ENCODE measurements at regions not wholly inside any gene's neighbourhood (a gene's known extent, or its start where the extent isn't known, plus 50 kb on each side); places are given as distances from the start of the nearest gene placed in this dataset.

- Histone ChIP-seq H2AK5ac (ENCODE audit: low read length) (no peak overlapping the region), H3K18ac (ENCODE audit: low read length) (no peak overlapping the region), H2BK12ac (ENCODE audit: low read length) (no peak overlapping the region), H3K9me3 (ENCODE audit: insufficient read depth, low read depth, low read length) (no peaks in the 10 kb centered on the region), H3K4ac (ENCODE audit: low read depth, low read length) (no peak overlapping the region), H4K91ac (ENCODE audit: low read depth, low read length) (no peak overlapping the region), H2BK5ac (ENCODE audit: low read depth, low read length, poor library complexity) (no peak overlapping the region), H4K12ac (ENCODE audit: low read depth, low read length) (no peak overlapping the region), H3K14ac (ENCODE audit: low read length) (no peak overlapping the region), H3K79me2 (ENCODE audit: control insufficient read depth, insufficient read depth, low read length, poor library complexity) (no peaks in the 10 kb centered on the region), H3K4me3 (ENCODE audit: low read depth, low read length) (no peak overlapping the region), H3K23ac (ENCODE audit: low read length) (no peak overlapping the region), H3K9ac (ENCODE audit: low read length) (no peak overlapping the region), H3K4me1 (ENCODE audit: control insufficient read depth in 1 of 2, insufficient read depth in 2 of 2, low read length in 2 of 2) (no peaks in the 10 kb centered on the region), H3K27ac (ENCODE audit: low read depth, low read length) (no peak overlapping the region), H3K79me1 (ENCODE audit: low read length) (no peaks in the 10 kb centered on the region), H3K4me2 (ENCODE audit: low read length) (no peak overlapping the region), H3K36me3 (ENCODE audit: control insufficient read depth in 1 of 2, insufficient read depth in 2 of 2, low read length in 2 of 2) (no peaks in the 10 kb centered on the region), H2BK120ac (ENCODE audit: insufficient read depth, low read length, poor library complexity) (no peak overlapping the region), H3K27me3 (ENCODE audit: insufficient read depth, low read length) (no peaks in the 10 kb centered on the region), H2AFZ (ENCODE audit: insufficient read depth, low read length, poor library complexity) (no peak overlapping the region), H4K8ac (ENCODE audit: low read depth, low read length) (no peak overlapping the region)
- WGBS (ENCODE audit: extremely low coverage, insufficient coverage, insufficient read length) = no CpG with 5 or more reads among the region's 1 CpG
- peak; percentile 3 to 36 for DNase-seq
Observed at GRCh38 chr7:20466543-20467021, 135.9 kb downstream of the ITGB8 start.

GRCh38 chr7:20470082-20470481, 139.4 kb downstream of the ITGB8 start:
- no peak overlapping the region for H2AK5ac ChIP-seq (ENCODE audit: low read length)
- no peaks in the 10 kb centered on the region for H3K9me3 ChIP-seq (ENCODE audit: insufficient read depth, low read depth, low read length)
- H3K36me3 ChIP-seq (ENCODE audit: control insufficient read depth in 1 of 2, insufficient read depth in 2 of 2, low read length in 2 of 2) = no peaks in the 10 kb centered on the region
- H3K4me2 ChIP-seq (ENCODE audit: low read length) = no peak overlapping the region
- H3K27me3 ChIP-seq (ENCODE audit: insufficient read depth, low read length) = no peaks in the 10 kb centered on the region
- H3K4me3 ChIP-seq (ENCODE audit: low read depth, low read length) = no peak overlapping the region
- H3K4ac ChIP-seq (ENCODE audit: low read depth, low read length) = no peak overlapping the region
- H4K91ac ChIP-seq (ENCODE audit: low read depth, low read length) = no peak overlapping the region
- H2AFZ ChIP-seq (ENCODE audit: insufficient read depth, low read length, poor library complexity) = no peak overlapping the region
- H4K8ac ChIP-seq (ENCODE audit: low read depth, low read length) = no peak overlapping the region
- H3K9ac ChIP-seq (ENCODE audit: low read length) = no peak overlapping the region
- no peaks in the 10 kb centered on the region for H3K79me2 ChIP-seq (ENCODE audit: control insufficient read depth, insufficient read depth, low read length, poor library complexity)
- H3K23ac ChIP-seq (ENCODE audit: low read length) = no peak overlapping the region
- no peak overlapping the region for H2BK5ac ChIP-seq (ENCODE audit: low read depth, low read length, poor library complexity)
- no peak overlapping the region for H3K14ac ChIP-seq (ENCODE audit: low read length)
- no peak overlapping the region for H2BK120ac ChIP-seq (ENCODE audit: insufficient read depth, low read length, poor library complexity)
- H3K18ac ChIP-seq (ENCODE audit: low read length) = no peak overlapping the region
- H3K4me1 ChIP-seq (ENCODE audit: control insufficient read depth in 1 of 2, insufficient read depth in 2 of 2, low read length in 2 of 2) = no peaks in the 10 kb centered on the region
- H3K27ac ChIP-seq (ENCODE audit: low read depth, low read length) = no peak overlapping the region
- no peak overlapping the region for H4K12ac ChIP-seq (ENCODE audit: low read depth, low read length)
- H3K79me1 ChIP-seq (ENCODE audit: low read length) = no peaks in the 10 kb centered on the region
- WGBS (ENCODE audit: extremely low coverage, insufficient coverage, insufficient read length) = no CpG with 5 or more reads among the region's 1 CpG
- DNase-seq = no peak
- H2BK12ac ChIP-seq (ENCODE audit: low read length) = no peak overlapping the region

- Histone ChIP-seq H3K79me1 (ENCODE audit: low read length) (no peaks in the 10 kb centered on the region), H3K4me3 (ENCODE audit: low read depth, low read length) (no peak overlapping the region), H3K18ac (ENCODE audit: low read length) (no peak overlapping the region), H3K36me3 (ENCODE audit: control insufficient read depth in 1 of 2, insufficient read depth in 2 of 2, low read length in 2 of 2) (no peaks in the 10 kb centered on the region), H4K8ac (ENCODE audit: low read depth, low read length) (no peak overlapping the region), H2AFZ (ENCODE audit: insufficient read depth, low read length, poor library complexity) (no peak overlapping the region), H2BK120ac (ENCODE audit: insufficient read depth, low read length, poor library complexity) (no peak overlapping the region), H2BK5ac (ENCODE audit: low read depth, low read length, poor library complexity) (no peak overlapping the region), H3K14ac (ENCODE audit: low read length) (no peak overlapping the region), H3K9ac (ENCODE audit: low read length) (no peak overlapping the region), H3K27me3 (ENCODE audit: insufficient read depth, low read length) (no peaks in the 10 kb centered on the region), H3K9me3 (ENCODE audit: insufficient read depth, low read depth, low read length) (no peaks in the 10 kb centered on the region), H2BK12ac (ENCODE audit: low read length) (no peak overlapping the region), H2AK5ac (ENCODE audit: low read length) (no peak overlapping the region), H3K4me2 (ENCODE audit: low read length) (no peak overlapping the region), H3K23ac (ENCODE audit: low read length) (no peak overlapping the region), H4K12ac (ENCODE audit: low read depth, low read length) (no peak overlapping the region), H4K91ac (ENCODE audit: low read depth, low read length) (no peak overlapping the region), H3K4me1 (ENCODE audit: control insufficient read depth in 1 of 2, insufficient read depth in 2 of 2, low read length in 2 of 2) (no peaks in the 10 kb centered on the region), H3K79me2 (ENCODE audit: control insufficient read depth, insufficient read depth, low read length, poor library complexity) (no peaks in the 10 kb centered on the region), H3K4ac (ENCODE audit: low read depth, low read length) (no peak overlapping the region), H3K27ac (ENCODE audit: low read depth, low read length) (no peak overlapping the region)
- no peak for DNase-seq
- no CpG with 5 or more reads among the region's 1 CpG for WGBS (ENCODE audit: extremely low coverage, insufficient coverage, insufficient read length)
Observed at GRCh38 chr7:20470726-20471125, 140.0 kb downstream of the ITGB8 start.

GRCh38 chr7:20474249-20474648, 141.2 kb upstream of the ABCB5 start:
- Histone ChIP-seq H2BK12ac (ENCODE audit: low read length) (no peak overlapping the region), H3K9me3 (ENCODE audit: insufficient read depth, low read depth, low read length) (no peaks in the 10 kb centered on the region), H4K91ac (ENCODE audit: low read depth, low read length) (no peak overlapping the region), H3K23ac (ENCODE audit: low read length) (no peak overlapping the region), H3K79me1 (ENCODE audit: low read length) (no peaks in the 10 kb centered on the region), H4K12ac (ENCODE audit: low read depth, low read length) (no peak overlapping the region), H2BK120ac (ENCODE audit: insufficient read depth, low read length, poor library complexity) (no peak overlapping the region), H3K14ac (ENCODE audit: low read length) (no peak overlapping the region), H3K4me3 (ENCODE audit: low read depth, low read length) (no peak overlapping the region), H3K4me1 (ENCODE audit: control insufficient read depth in 1 of 2, insufficient read depth in 2 of 2, low read length in 2 of 2) (no peaks in the 10 kb centered on the region), H3K79me2 (ENCODE audit: control insufficient read depth, insufficient read depth, low read length, poor library complexity) (no peaks in the 10 kb centered on the region), H2BK5ac (ENCODE audit: low read depth, low read length, poor library complexity) (no peak overlapping the region), H3K4ac (ENCODE audit: low read depth, low read length) (no peak overlapping the region), H3K18ac (ENCODE audit: low read length) (no peak overlapping the region), H4K8ac (ENCODE audit: low read depth, low read length) (no peak overlapping the region), H2AK5ac (ENCODE audit: low read length) (no peak overlapping the region), H3K9ac (ENCODE audit: low read length) (no peak overlapping the region), H3K27me3 (ENCODE audit: insufficient read depth, low read length) (no peaks in the 10 kb centered on the region), H2AFZ (ENCODE audit: insufficient read depth, low read length, poor library complexity) (no peak overlapping the region), H3K27ac (ENCODE audit: low read depth, low read length) (no peak overlapping the region), H3K36me3 (ENCODE audit: control insufficient read depth in 1 of 2, insufficient read depth in 2 of 2, low read length in 2 of 2) (no peaks in the 10 kb centered on the region), H3K4me2 (ENCODE audit: low read length) (no peak overlapping the region)
- peak in 1 of 2 donors; percentile 4 for DNase-seq
- WGBS (ENCODE audit: extremely low coverage, insufficient coverage, insufficient read length) = no CpG with 5 or more reads among the region's 2 CpGs
